C4-2B (cell line): ENCODE measurements at regions not wholly inside any gene's neighbourhood (a gene's known extent, or its start where the extent isn't known, plus 50 kb on each side); places are given as distances from the start of the nearest gene placed in this dataset.

Experiments used
- H3K27ac ChIP-seq: fragments of 450-650 bp; 2 replicates; pipeline ENCODE4 v1.5.1; 2017
- CTCF ChIP-seq: fragments of 450-650 bp; conservative IDR thresholded peaks from 2 replicates; pipeline ENCODE4 v1.5.1; 2017; ENCODE audit warnings: mild to moderate bottlenecking
- ZFX ChIP-seq: fragments of 450-650 bp; IDR thresholded peaks from 2 replicates; pipeline ENCODE4 v1.6.1; 2017

DNA sequence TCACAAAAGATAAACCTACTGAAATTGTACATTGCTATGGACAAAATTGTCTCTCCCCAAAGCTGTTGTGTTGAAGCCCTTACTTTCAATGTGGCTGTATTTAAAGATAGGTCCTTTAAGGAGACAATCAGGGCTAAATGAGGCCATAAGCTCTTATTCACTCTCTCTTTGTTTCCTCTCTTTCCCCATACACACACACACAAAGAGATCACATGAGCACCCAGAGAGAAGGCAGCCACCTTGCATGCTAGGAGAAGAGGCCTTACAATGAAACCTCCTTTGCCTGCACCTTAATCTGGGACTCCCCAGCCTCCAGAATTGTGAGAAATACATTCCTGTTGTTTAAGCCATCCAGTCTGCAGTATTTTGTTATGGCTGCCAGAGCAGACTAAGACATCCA is 1295.6 kb upstream of the CDH6 start:
- H3K27ac ChIP-seq, result no peak overlapping the region
- no peak for TF ChIP-seq ZFX
- no peak for TF ChIP-seq CTCF

- H3K27ac ChIP-seq, result no peak overlapping the region
- TF ChIP-seq CTCF (no peak), ZFX (no peak)
Observed at GRCh38 chr5:29896646-29897045, 1296.8 kb upstream of the CDH6 start.

DNA sequence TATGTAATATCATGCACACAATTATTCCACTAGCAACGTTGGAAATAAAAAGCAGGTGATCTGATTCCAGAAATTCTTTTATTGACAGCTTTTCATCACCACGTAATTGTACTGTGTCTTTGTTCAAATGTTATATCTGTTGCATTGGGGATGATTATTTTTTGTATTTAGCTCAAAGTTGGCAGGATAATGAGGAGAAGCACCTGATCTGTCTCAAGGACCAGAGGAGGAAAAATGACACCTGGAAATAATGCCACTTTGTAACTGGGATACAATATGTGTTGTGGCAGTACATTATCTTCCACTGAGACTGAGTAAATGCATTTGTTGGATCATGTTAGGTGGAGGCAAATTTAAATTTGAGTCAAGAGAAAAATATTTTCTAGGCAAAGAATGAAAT is 1298.8 kb upstream of the CDH6 start:
- no peak for TF ChIP-seq ZFX
- no peak for TF ChIP-seq CTCF
- H3K27ac ChIP-seq, result no peak overlapping the region

DNA sequence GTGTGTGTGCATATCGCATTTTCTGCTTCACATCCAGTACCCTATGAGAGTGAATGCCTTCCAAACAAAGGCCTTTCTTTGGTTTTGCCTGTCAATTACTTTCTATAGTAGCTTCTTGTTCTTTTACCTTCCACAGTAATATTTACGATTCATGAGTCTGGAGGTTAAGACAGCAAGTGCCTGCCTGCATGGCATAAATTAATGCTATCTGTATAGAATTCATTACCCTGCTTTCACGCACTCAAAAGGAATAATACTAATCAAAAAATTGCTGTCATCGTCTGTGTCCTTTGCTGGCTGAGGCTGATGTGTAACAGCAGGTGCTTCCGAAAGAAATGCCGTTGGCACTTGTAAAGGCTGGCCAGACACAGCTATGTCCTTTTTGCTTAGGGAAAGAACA is 1304.4 kb upstream of the CDH6 start:
- H3K27ac ChIP-seq, result no peak overlapping the region
- TF ChIP-seq CTCF, result no peak
- TF ChIP-seq ZFX, result no peak

DNA sequence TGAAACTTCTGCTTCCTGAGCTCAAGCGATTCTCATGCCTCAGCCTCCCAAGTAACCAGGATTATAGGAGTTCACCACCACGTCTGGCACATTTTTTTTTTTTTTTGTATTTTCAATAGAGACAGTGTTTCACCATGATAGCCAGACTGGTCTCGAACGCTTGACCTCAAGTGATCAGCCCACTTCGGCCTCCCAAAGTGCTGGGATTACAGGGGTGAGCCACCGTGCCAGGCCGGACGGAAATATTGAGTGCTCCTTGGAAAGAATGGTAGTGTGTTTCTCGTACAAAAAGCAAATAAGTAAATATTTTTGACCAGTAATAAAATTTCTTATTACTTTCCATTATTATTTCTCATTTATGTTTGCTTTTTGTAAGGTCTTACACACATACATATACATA is 1307.9 kb upstream of the CDH6 start:
- no peak for TF ChIP-seq ZFX
- TF ChIP-seq CTCF, result no peak
- no peak overlapping the region for H3K27ac ChIP-seq

GRCh38 chr5:29882036-29882435 is 1311.5 kb upstream of the CDH6 start:
- no peak overlapping the region for H3K27ac ChIP-seq
- TF ChIP-seq CTCF, result no peak
- TF ChIP-seq ZFX, result no peak

DNA sequence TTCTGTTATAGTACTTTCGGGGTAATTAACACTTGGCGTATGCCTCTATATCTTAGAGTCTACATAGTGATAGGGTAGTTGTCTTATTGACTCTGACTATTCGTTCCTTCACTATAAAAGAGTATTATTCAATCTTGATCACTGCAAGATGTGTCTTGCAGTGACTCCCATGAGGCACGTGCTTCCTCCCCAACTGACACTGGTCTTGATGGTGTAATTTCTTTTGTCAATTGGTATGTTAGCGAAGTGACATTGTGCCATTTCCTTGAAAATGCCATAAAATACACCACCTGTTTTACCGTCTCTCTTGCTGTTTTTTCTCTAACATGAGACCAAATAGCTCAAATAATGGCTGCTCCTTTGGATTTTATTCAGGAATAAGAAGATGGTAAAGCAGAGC is 1314.1 kb upstream of the CDH6 start:
- no peak overlapping the region for H3K27ac ChIP-seq
- TF ChIP-seq ZFX (no peak), CTCF (no peak)
